Smooth muscle cell (in vitro differentiated cells): ENCODE measurements at regions not wholly inside any gene's neighbourhood (a gene's known extent, or its start where the extent isn't known, plus 50 kb on each side); places are given as distances from the start of the nearest gene placed in this dataset.

ENCODE experiments used
- DNase-seq: peaks from one replicate; lab custom pipeline; 2025; ENCODE audit not compliant: unreplicated experiment; lab: John Stamatoyannopoulos, UW
- H2AFZ ChIP-seq: fragments of 200-600 bp; sonication (generic); 2 replicates; pipeline ENCODE4 v1.6.0; 2016; ENCODE audit warnings: antibody characterized with exemption, low read depth, mild to moderate bottlenecking
- H3F3A ChIP-seq: fragments of 200-600 bp; sonication (generic); 2 replicates; pipeline ENCODE4 v1.6.0; 2017; ENCODE audit warnings: antibody characterized with exemption, low read depth
- H3K27ac ChIP-seq: fragments of 200-600 bp; sonication (generic); 2 replicates; pipeline ENCODE4 v1.5.1; 2016; ENCODE audit warnings: low read depth, mild to moderate bottlenecking
- H3K27me3 ChIP-seq: fragments of 200-600 bp; sonication (generic); 2 replicates; pipeline ENCODE4 v1.6.1; 2016; ENCODE audit warnings: low read depth, mild to moderate bottlenecking
- H3K36me3 ChIP-seq: fragments of 200-600 bp; sonication (generic); 2 replicates; pipeline ENCODE4 v1.5.1; 2016; ENCODE audit warnings: low read depth
- H3K4me1 ChIP-seq: fragments of 200-600 bp; sonication (generic); 2 replicates; pipeline ENCODE4 v1.5.1; 2016; ENCODE audit warnings: low read depth
- H3K4me2 ChIP-seq: fragments of 200-600 bp; sonication (generic); 2 replicates; pipeline ENCODE4 v1.6.0; 2016; ENCODE audit warnings: mild to moderate bottlenecking
- H3K4me3 ChIP-seq: fragments of 200-600 bp; sonication (generic); 2 replicates; pipeline ENCODE4 v1.5.1; 2016; ENCODE audit warnings: mild to moderate bottlenecking
- H3K79me2 ChIP-seq: fragments of 200-600 bp; sonication (generic); 2 replicates; pipeline ENCODE4 v1.6.0; 2016; ENCODE audit warnings: low read depth, mild to moderate bottlenecking
- H3K9ac ChIP-seq: fragments of 200-600 bp; sonication (generic); 2 replicates; pipeline ENCODE4 v1.6.0; 2016; ENCODE audit warnings: low read depth
- H3K9me3 ChIP-seq: fragments of 200-600 bp; sonication (generic); replicated peaks from 2 replicates; pipeline ENCODE4 v1.5.1; 2016; ENCODE audit warnings: low read depth
- H4K20me1 ChIP-seq: fragments of 200-600 bp; sonication (generic); 2 replicates; pipeline ENCODE4 v1.6.0; 2016; ENCODE audit warnings: low read depth
- WGBS: methylation state at CpG from one replicate; pipeline ENCODE4 v1.1.7; 2016; ENCODE audit warnings: low lambda C conversion rate; 5-methylcytosine and 5-hydroxymethylcytosine counted together
- TF ChIP-seq, protein P1 (sequence below): fragments of 200-600 bp; sonication (generic); IDR thresholded peaks from 2 replicates; pipeline ENCODE4 v1.5.1; 2017; ENCODE audit warnings: borderline replicate concordance, mild to moderate bottlenecking, antibody characterized with exemption; ENCODE audit not compliant: insufficient read depth, poor library complexity, severe bottlenecking

DNA sequence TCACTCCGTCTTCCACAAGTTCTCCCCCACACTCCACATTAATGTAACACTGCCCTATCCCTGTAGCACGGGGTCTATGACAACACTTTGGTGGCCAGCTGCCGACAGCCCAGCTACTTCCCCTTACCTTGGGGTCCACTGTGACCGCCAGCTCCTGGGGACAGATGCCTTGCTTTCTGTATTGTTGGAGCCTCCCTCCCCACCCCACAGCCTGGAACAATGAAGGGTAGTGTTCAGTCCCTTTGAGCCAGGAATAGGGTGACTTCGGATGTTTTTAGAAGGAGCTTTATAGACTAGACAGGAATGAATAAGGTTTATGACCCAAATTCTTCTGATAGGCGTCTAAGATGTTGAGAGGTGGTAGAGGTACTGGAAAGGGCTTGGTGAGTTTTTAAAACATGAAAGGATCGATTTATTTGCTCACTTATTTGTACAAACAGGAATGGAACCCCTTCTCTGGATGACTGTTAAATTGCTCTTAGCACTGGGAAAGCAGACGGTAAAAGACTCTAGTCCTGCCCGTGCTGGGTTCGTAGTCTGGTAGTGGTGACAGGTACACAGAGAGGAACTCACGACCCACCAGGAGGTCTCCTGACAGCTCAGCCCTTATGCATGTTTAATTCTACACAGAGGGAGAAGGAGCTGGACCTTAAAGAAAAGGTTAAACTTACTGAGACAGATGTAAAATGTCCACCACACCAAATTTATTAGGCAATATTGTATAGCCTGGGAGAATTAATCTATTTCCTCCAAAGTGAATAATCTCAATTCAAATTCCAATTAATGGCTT, 90.9 kb downstream of the MYCN start:
- Histone ChIP-seq H3K4me3 (no peak overlapping the region), H3K27ac (no peak overlapping the region), H2AFZ (no peak overlapping the region), H4K20me1 (no peaks in the 10 kb centered on the region), H3K9me3 (no peaks in the 10 kb centered on the region), H3K9ac (no peak overlapping the region), H3K36me3 (no peaks in the 10 kb centered on the region), H3K4me1 (peaks cover 22% of the 10 kb centered on the region), H3F3A (no peaks in the 10 kb centered on the region), H3K4me2 (no peak overlapping the region), H3K79me2 (no peaks in the 10 kb centered on the region), H3K27me3 (peaks cover 3% of the 10 kb centered on the region)
- no peak for DNase-seq
- WGBS = 85% methylated on average over 11 of the region's 11 CpGs
- TF ChIP-seq, protein P1, sequence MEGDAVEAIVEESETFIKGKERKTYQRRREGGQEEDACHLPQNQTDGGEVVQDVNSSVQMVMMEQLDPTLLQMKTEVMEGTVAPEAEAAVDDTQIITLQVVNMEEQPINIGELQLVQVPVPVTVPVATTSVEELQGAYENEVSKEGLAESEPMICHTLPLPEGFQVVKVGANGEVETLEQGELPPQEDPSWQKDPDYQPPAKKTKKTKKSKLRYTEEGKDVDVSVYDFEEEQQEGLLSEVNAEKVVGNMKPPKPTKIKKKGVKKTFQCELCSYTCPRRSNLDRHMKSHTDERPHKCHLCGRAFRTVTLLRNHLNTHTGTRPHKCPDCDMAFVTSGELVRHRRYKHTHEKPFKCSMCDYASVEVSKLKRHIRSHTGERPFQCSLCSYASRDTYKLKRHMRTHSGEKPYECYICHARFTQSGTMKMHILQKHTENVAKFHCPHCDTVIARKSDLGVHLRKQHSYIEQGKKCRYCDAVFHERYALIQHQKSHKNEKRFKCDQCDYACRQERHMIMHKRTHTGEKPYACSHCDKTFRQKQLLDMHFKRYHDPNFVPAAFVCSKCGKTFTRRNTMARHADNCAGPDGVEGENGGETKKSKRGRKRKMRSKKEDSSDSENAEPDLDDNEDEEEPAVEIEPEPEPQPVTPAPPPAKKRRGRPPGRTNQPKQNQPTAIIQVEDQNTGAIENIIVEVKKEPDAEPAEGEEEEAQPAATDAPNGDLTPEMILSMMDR = no peak

DNA sequence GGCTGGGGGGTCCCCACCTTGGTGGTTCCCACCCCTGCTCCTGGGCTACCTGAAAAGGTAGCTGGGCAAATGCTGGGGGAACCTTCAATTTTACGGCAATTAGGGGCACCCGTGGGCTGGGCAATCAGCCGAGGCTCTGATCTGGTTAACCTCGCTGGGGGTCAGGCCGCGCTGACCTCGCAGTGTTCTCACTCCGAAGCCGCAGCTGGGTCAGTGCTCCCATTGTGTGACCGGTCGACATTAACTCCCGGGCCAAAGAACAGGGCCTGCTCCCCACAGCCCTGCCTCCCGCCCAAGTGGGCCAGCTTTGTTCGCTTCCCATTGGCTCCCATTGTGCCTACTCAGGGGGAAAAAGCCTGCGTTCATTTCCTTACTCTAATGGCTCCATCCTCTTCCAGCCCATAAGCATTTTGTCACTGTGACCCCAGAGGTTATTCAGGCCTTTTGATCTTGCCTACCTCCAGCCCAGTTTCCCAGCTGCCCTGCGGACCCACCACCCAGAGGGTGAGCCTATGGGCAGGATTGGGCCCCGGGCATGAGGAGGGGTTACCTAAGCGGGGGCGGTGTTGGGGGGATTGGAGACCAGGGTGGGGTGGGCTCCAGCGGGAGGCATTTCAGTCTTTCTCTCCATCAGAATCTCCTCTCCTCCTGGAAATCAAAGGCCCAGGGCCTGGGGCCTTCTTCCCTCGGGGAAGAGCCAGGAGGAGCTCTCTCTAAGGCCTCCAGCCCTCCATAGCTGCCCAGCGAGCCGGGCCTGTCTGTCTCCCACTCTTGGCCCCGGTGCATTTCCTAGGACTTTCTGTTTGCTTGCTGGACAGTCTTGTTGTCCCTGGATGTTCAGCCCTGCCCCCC, 90.1 kb downstream of the MYCN start:
- no peaks in the 10 kb centered on the region for H3K36me3 ChIP-seq
- no peak overlapping the region for H3K27ac ChIP-seq
- peaks cover 20% of the 10 kb centered on the region for H3K4me1 ChIP-seq
- H3K9ac ChIP-seq = no peak overlapping the region
- H3K4me3 ChIP-seq = no peak overlapping the region
- TF ChIP-seq, protein P1 = no peak
- H3K9me3 ChIP-seq = no peaks in the 10 kb centered on the region
- peaks cover 3% of the 10 kb centered on the region for H3K27me3 ChIP-seq
- DNase-seq = no peak
- 93% methylated on average over 24 of the region's 24 CpGs for WGBS
- no peak overlapping the region for H3K4me2 ChIP-seq
- no peaks in the 10 kb centered on the region for H3F3A ChIP-seq
- H2AFZ ChIP-seq = no peak overlapping the region
- H3K79me2 ChIP-seq = no peaks in the 10 kb centered on the region
- no peaks in the 10 kb centered on the region for H4K20me1 ChIP-seq

DNA sequence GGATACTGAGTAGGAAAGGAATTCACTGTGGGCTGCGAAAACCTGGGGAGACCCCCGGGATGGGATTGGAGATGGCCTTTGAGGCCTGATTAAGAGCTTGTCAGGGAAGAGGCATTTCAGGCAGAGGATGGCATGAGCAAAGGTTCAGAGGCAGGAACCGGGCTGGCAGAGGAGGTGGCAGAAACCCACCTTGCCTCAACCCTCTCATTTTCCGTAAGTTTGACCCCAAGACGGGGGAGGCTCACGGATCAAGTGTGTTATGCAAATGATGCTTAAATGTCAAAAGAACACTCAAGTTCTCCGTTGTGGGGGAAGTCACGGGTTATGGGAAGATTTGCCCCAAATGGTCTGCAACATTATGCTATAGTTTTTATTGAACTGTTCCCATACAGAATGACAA, 88.3 kb downstream of the MYCN start:
- H3K9me3 ChIP-seq = no peaks in the 10 kb centered on the region
- TF ChIP-seq, protein P1 = no peak
- no peaks in the 10 kb centered on the region for H3K79me2 ChIP-seq
- H3F3A ChIP-seq = no peaks in the 10 kb centered on the region
- 89% methylated on average over 8 of the region's 8 CpGs for WGBS
- no peak overlapping the region for H3K4me3 ChIP-seq
- no peaks in the 10 kb centered on the region for H4K20me1 ChIP-seq
- H3K36me3 ChIP-seq = no peaks in the 10 kb centered on the region
- H2AFZ ChIP-seq = no peak overlapping the region
- H3K9ac ChIP-seq = no peak overlapping the region
- no peak for DNase-seq
- H3K4me1 ChIP-seq = peaks cover 20% of the 10 kb centered on the region
- H3K27ac ChIP-seq = no peak overlapping the region
- no peak overlapping the region for H3K4me2 ChIP-seq
- H3K27me3 ChIP-seq = peaks cover 3% of the 10 kb centered on the region
